GM12892 (cell line): ENCODE measurements at regions not wholly inside any gene's neighbourhood (a gene's known extent, or its start where the extent isn't known, plus 50 kb on each side); places are given as distances from the start of the nearest gene placed in this dataset.

Source experiments
- DNase-seq: peaks from one replicate; pipeline ENCODE4 v3.0.0; 2011; ENCODE audit not compliant: insufficient read length
- FAIRE-seq: peaks from 2 replicates; lab custom pipeline; 2011; peaks lifted over from hg19 to GRCh38; lab: Jason Lieb, UNC
- POLR2A ChIP-seq: IDR thresholded peaks from 2 replicates; pipeline ENCODE4 v1.6.1; 2011; ENCODE audit warnings: low read depth, low read length, control low read depth
- POLR2AphosphoS5 ChIP-seq: IDR thresholded peaks from 2 replicates; pipeline ENCODE4 v1.6.1; 2011; ENCODE audit warnings: low read depth, low read length, control low read depth
- TAF1 ChIP-seq: IDR thresholded peaks from 2 replicates; pipeline ENCODE4 v1.6.1; 2011; ENCODE audit warnings: low read depth, mild to moderate bottlenecking, control low read depth, low read length, borderline replicate concordance

- DNase-seq: no peak
- FAIRE-seq: no peak
- TF ChIP-seq TAF1 (no peak), POLR2A (no peak), POLR2AphosphoS5 (no peak)
These were observed 237.2 kb upstream of the DCN start for GRCh38 chr12:91419809-91420208.

- TF ChIP-seq POLR2A (no peak), TAF1 (no peak), POLR2AphosphoS5 (no peak)
- FAIRE-seq: no peak
- DNase-seq: no peak
These were observed 235.8 kb upstream of the DCN start for GRCh38 chr12:91418221-91419090.

GRCh38 chr12:91417650-91418049 is 235.0 kb upstream of the DCN start:
- no peak for DNase-seq
- no peak for FAIRE-seq
- TF ChIP-seq POLR2AphosphoS5 (no peak), TAF1 (no peak), POLR2A (no peak)

GRCh38 chr12:91414636-91415035 is 232.0 kb upstream of the DCN start:
- no peak for DNase-seq
- FAIRE-seq: no peak
- no peak for TF ChIP-seq POLR2A
- TF ChIP-seq TAF1: no peak
- TF ChIP-seq POLR2AphosphoS5: no peak

- TF ChIP-seq POLR2A: no peak
- no peak for TF ChIP-seq POLR2AphosphoS5
- no peak for TF ChIP-seq TAF1
- no peak for DNase-seq
- no peak for FAIRE-seq
These were observed 231.2 kb upstream of the DCN start for GRCh38 chr12:91413581-91414546.

GRCh38 chr12:91406920-91407341 is 224.3 kb upstream of the DCN start:
- FAIRE-seq (peak; percentile 30), DNase-seq (no peak)
- TF ChIP-seq POLR2A (no peak), TAF1 (no peak), POLR2AphosphoS5 (no peak)

GRCh38 chr12:91404441-91404840 is 221.8 kb upstream of the DCN start:
- DNase-seq: no peak
- FAIRE-seq: no peak
- TF ChIP-seq POLR2AphosphoS5 (no peak), POLR2A (no peak), TAF1 (no peak)

GRCh38 chr12:91401190-91401589 is 218.6 kb upstream of the DCN start:
- no peak for DNase-seq
- FAIRE-seq: no peak
- TF ChIP-seq TAF1: no peak
- no peak for TF ChIP-seq POLR2AphosphoS5
- TF ChIP-seq POLR2A: no peak

GRCh38 chr12:91400271-91400670 is 217.7 kb upstream of the DCN start:
- DNase-seq (no peak), FAIRE-seq (no peak)
- no peak for TF ChIP-seq POLR2AphosphoS5
- TF ChIP-seq POLR2A: no peak
- TF ChIP-seq TAF1: no peak

- no peak for FAIRE-seq
- TF ChIP-seq TAF1 (no peak), POLR2AphosphoS5 (no peak), POLR2A (no peak)
These were observed 215.4 kb upstream of the DCN start for GRCh38 chr12:91397866-91398532.

GRCh38 chr12:91396293-91396692 is 213.7 kb upstream of the DCN start:
- TF ChIP-seq TAF1 (no peak), POLR2A (no peak)
- FAIRE-seq (no peak), DNase-seq (no peak)

More at GRCh38 chr12:91397866-91398532, 215.4 kb upstream of the DCN start:
- DNase-seq: no peak
